ENCODE measurements at regions not wholly inside any gene's neighbourhood (a gene's known extent, or its start where the extent isn't known, plus 50 kb on each side); places are given as distances from the start of the nearest gene placed in this dataset.

DNA sequence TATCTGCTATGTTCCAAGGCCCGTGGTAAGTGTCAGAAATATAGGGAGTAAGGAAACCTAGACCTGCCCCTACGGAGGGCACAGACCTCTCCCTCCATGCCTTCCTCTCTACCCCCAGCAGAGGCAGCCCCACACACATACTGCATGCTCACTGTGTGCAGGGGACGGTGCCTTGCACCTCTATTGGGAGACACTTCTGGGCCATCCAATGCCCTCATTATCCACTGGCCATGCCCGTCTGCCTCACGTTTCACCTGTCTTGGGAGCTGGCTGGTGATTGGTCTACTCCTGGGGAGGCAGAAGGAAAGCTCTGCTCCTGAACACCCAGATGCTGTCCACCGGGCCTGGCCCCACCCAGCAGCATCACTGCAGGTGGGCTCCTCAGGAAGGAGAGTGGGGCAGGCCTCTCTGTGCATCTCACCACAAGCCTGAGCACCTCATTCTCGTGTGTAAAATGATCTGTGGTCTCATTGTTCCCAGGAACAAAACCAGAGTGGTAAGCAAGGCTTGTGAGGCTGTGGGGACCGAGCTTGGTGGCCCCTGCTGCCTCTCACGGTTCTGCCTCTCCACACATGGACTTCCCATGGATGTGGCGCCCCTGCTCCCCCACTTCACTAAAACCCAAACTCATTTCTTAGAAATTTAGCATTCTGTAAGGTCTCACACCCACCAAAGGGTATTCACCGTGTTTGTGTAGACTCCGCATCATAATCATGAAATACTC, 312.5 kb upstream of the HS6ST1 start:
- Histone ChIP-seq H3K36me3 (no peaks in the 10 kb centered on the region), H3K4me3 (no peak overlapping the region), H3K27me3 (no peaks in the 10 kb centered on the region), H3K27ac (no peak overlapping the region), H3K9me3 (no peaks in the 10 kb centered on the region), H3K4me1 (no peaks in the 10 kb centered on the region)
- TF ChIP-seq, protein P1, sequence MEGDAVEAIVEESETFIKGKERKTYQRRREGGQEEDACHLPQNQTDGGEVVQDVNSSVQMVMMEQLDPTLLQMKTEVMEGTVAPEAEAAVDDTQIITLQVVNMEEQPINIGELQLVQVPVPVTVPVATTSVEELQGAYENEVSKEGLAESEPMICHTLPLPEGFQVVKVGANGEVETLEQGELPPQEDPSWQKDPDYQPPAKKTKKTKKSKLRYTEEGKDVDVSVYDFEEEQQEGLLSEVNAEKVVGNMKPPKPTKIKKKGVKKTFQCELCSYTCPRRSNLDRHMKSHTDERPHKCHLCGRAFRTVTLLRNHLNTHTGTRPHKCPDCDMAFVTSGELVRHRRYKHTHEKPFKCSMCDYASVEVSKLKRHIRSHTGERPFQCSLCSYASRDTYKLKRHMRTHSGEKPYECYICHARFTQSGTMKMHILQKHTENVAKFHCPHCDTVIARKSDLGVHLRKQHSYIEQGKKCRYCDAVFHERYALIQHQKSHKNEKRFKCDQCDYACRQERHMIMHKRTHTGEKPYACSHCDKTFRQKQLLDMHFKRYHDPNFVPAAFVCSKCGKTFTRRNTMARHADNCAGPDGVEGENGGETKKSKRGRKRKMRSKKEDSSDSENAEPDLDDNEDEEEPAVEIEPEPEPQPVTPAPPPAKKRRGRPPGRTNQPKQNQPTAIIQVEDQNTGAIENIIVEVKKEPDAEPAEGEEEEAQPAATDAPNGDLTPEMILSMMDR (IDR thresholded peaks at IDR 0.05) = no peak
- TF ChIP-seq EP300 (IDR thresholded peaks at IDR 0.05) = no peak
- no peak for TF ChIP-seq POLR2A (IDR thresholded peaks at IDR 0.05)
- 92% methylated on average over 11 to 12 of the region's 12 CpGs for WGBS, 2 donors
- DNase-seq (ENCODE audit: low spot score in 2 of 2) = no peak

DNA sequence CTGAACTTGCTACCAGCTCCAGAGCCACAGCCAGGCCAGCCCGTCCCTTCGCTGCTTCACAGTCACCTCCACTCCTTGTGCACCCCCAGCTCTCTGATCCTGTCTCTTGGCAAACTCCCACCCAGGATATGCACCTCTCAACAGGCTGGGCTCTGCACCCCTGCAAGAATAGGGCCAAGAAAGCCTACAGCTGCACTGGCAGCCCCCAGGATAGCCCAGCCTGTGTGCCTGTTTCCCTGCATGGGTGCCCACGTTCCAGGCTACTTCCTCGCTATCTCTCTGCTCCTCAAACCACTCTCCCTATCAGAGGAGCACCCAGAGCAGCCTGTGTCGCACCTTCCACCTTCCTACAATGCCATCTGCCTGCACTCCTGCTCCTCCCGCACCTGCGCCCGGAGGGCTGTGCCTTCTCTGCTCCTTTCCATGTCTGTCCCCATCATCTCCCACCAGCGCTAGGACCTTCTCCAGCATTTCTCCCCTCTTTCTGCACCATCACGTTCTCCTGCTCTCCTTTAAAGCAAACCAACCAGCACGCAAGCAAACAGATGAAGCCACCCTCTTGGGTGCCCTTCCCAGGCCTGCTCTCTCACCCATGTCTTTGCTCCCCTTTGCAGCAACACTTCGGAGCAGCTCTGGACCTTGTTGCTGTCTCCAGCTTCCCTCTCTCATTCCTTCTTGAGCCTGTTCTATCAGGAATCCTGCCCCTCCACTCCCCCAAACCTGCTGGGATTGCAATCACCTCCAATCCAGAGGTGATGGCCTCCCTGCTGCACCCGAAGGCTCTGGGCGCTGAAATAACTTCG, 313.2 kb upstream of the HS6ST1 start:
- TF ChIP-seq POLR2A (IDR thresholded peaks at IDR 0.05) (no peak), EP300 (IDR thresholded peaks at IDR 0.05) (no peak)
- TF ChIP-seq, protein P1 (IDR thresholded peaks at IDR 0.05) = no peak
- Histone ChIP-seq H3K4me1 (no peaks in the 10 kb centered on the region), H3K36me3 (no peaks in the 10 kb centered on the region), H3K9me3 (no peaks in the 10 kb centered on the region), H3K4me3 (no peak overlapping the region), H3K27ac (no peak overlapping the region), H3K27me3 (no peaks in the 10 kb centered on the region)
- no peak for DNase-seq (ENCODE audit: low spot score in 2 of 2)
- 92 to 96% methylated on average over 15 of the region's 15 CpGs for WGBS, 2 donors

DNA sequence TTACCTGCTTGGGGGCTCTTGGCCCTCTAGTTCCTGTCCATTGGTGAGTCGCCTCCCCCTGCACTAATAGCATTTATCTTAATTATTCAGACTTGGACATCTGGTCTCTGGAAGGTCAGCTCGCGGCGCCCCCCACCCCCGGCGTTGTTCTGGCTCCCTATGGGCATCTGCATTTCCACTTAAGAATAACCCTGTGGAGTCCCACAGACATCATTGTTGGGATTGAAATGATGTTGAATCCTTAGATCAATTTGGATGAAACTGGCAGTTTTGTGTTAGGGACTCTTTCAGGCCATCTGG, 313.8 kb upstream of the HS6ST1 start:
- Histone ChIP-seq H3K27ac (no peak overlapping the region), H3K27me3 (no peaks in the 10 kb centered on the region), H3K36me3 (no peaks in the 10 kb centered on the region), H3K4me3 (no peak overlapping the region), H3K9me3 (no peaks in the 10 kb centered on the region), H3K4me1 (no peaks in the 10 kb centered on the region)
- no peak for TF ChIP-seq POLR2A (IDR thresholded peaks at IDR 0.05)
- TF ChIP-seq, protein P1 (IDR thresholded peaks at IDR 0.05) = no peak
- TF ChIP-seq EP300 (IDR thresholded peaks at IDR 0.05) = no peak
- no peak for DNase-seq (ENCODE audit: low spot score in 2 of 2)
- 70 to 74% methylated on average over 6 of the region's 6 CpGs for WGBS, 2 donors

DNA sequence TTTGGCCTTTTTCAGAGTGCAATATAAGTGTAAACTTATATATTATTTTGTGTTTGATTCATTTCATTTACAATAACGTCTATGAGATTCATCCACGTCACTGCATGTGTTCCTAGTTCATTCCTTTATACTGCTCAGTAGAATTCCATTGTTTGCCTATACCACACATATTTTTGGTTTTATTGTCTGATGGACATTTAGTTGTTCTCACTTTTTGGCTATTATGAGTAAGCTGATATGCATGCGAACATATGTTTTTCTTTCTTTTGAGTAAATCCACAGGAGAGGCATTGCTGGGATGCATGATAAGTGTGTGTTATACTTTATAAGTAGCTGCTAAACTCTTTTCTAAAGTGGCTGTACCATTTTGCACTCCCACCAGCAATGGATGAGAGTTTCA, 314.8 kb upstream of the HS6ST1 start:
- Histone ChIP-seq H3K4me1 (peaks cover 0 to 8% (median 0%) of the 10 kb centered on the region in 4 donors), H3K27ac (no peak overlapping the region), H3K9me3 (no peaks in the 10 kb centered on the region), H3K36me3 (no peaks in the 10 kb centered on the region), H3K4me3 (no peak overlapping the region), H3K27me3 (no peaks in the 10 kb centered on the region)
- 75 to 86% methylated on average over 3 of the region's 3 CpGs for WGBS, 2 donors
- TF ChIP-seq, protein P1 (IDR thresholded peaks at IDR 0.05) = no peak
- no peak for TF ChIP-seq POLR2A (IDR thresholded peaks at IDR 0.05)
- TF ChIP-seq EP300 (IDR thresholded peaks at IDR 0.05) = no peak
- DNase-seq (ENCODE audit: low spot score in 2 of 2) = no peak

DNA sequence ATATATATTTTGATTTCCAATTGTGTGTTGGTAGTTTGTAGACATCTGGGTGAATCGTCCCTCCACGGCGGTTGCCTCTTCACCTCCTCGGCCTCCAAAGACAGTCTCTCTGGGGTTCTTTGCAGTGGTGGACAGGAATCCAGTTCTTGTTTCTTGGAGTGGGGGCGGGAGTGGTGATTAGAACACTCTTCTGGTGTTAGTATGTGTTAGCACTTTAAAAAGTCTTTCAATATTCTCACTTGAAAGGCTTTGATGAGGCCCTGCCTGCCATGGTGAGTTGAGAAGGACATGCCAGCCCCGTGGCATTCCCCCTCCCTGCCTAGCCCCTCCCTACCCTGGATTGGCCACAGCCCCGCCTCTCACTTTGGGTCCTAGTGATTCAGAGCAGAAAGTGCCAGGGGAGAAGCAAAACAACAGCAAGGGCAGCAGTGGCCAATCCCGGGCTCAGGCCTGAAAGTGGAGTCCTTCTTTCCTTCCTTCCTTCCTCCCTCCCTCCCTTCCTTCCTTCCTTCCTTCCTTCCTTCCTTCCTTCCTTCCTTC, 316.8 kb upstream of the HS6ST1 start:
- Histone ChIP-seq H3K9me3 (no peaks in the 10 kb centered on the region), H3K36me3 (no peaks in the 10 kb centered on the region), H3K4me3 (no peak overlapping the region), H3K27ac (no peak overlapping the region), H3K4me1 (peaks cover 0 to 28% (median 2%) of the 10 kb centered on the region in 4 donors), H3K27me3 (no peaks in the 10 kb centered on the region)
- 73 to 80% methylated on average over 8 of the region's 8 CpGs for WGBS, 2 donors
- TF ChIP-seq, protein P1 (IDR thresholded peaks at IDR 0.05) = no peak
- TF ChIP-seq POLR2A (IDR thresholded peaks at IDR 0.05) = no peak
- TF ChIP-seq EP300 (IDR thresholded peaks at IDR 0.05) = no peak
- no peak for DNase-seq (ENCODE audit: low spot score in 2 of 2)
